ENCODE measurements at regions not wholly inside any gene's neighbourhood (a gene's known extent, or its start where the extent isn't known, plus 50 kb on each side); places are given as distances from the start of the nearest gene placed in this dataset.
"Not testable (repeated sequence)": the region's sequence is repeated elsewhere in the genome, so short reads cannot be mapped to it uniquely, and the experiment has no call there.

- no peak for DNase-seq (ENCODE audit: low spot score)
These were observed 166.5 kb upstream of the ATP11B start for GRCh38 chr3:182626484-182627467.

GRCh38 chr3:182628531-182628930, 164.8 kb upstream of the ATP11B start:
- DNase-seq (ENCODE audit: low spot score) = no peak

- no peak for DNase-seq (ENCODE audit: low spot score)
These were observed 163.8 kb upstream of the ATP11B start for GRCh38 chr3:182629521-182629920.

- DNase-seq (ENCODE audit: low spot score) = no peak
These were observed 161.9 kb upstream of the ATP11B start for GRCh38 chr3:182631183-182632076.

- no peak for DNase-seq (ENCODE audit: low spot score)
These were observed 161.3 kb upstream of the ATP11B start for GRCh38 chr3:182632077-182632393.

- DNase-seq (ENCODE audit: low spot score) = no peak
These were observed 160.1 kb upstream of the ATP11B start for GRCh38 chr3:182633186-182633585.

- DNase-seq (ENCODE audit: low spot score) = no peak
These were observed 156.7 kb upstream of the ATP11B start for GRCh38 chr3:182636646-182637045.

GRCh38 chr3:182637350-182638110, 155.8 kb upstream of the ATP11B start:
- no peak for DNase-seq (ENCODE audit: low spot score)

- DNase-seq (ENCODE audit: low spot score) = no peak
These were observed 149.3 kb upstream of the ATP11B start for GRCh38 chr3:182644013-182644412.

GRCh38 chr3:182644790-182645433, 148.4 kb upstream of the ATP11B start:
- no peak for DNase-seq (ENCODE audit: low spot score)

- DNase-seq (ENCODE audit: low spot score) = no peak
These were observed 142.7 kb upstream of the ATP11B start for GRCh38 chr3:182650568-182651128.

- DNase-seq (ENCODE audit: low spot score) = no peak
These were observed 141.8 kb upstream of the ATP11B start for GRCh38 chr3:182651461-182651860.

GRCh38 chr3:182653065-182653464, 140.2 kb upstream of the ATP11B start:
- DNase-seq (ENCODE audit: low spot score) = not testable (repeated sequence)

- DNase-seq (ENCODE audit: low spot score) = no peak
These were observed 124.8 kb upstream of the ATP11B start for GRCh38 chr3:182668541-182668940.

- peak; percentile 25 for DNase-seq (ENCODE audit: low spot score)
These were observed 124.3 kb upstream of the ATP11B start for GRCh38 chr3:182668974-182669373.

- DNase-seq (ENCODE audit: low spot score) = no peak
These were observed 121.8 kb upstream of the ATP11B start for GRCh38 chr3:182671541-182671940.

GRCh38 chr3:182671942-182672341, 121.4 kb upstream of the ATP11B start:
- peak; percentile 65 for DNase-seq (ENCODE audit: low spot score)

- no peak for DNase-seq (ENCODE audit: low spot score)
These were observed 120.0 kb upstream of the ATP11B start for GRCh38 chr3:182673336-182673735.

- DNase-seq (ENCODE audit: low spot score) = peak; percentile 34
These were observed 110.8 kb upstream of the ATP11B start for GRCh38 chr3:182682263-182683241.

- DNase-seq (ENCODE audit: low spot score) = peak; percentile 84
These were observed 109.9 kb upstream of the ATP11B start for GRCh38 chr3:182683453-182683852.
